WTC11 (cell line): ENCODE measurements at regions not wholly inside any gene's neighbourhood (a gene's known extent, or its start where the extent isn't known, plus 50 kb on each side); places are given as distances from the start of the nearest gene placed in this dataset.

ENCODE experiments used
- AFF4 ChIP-seq: sonication (generic); formaldehyde crosslinking; IDR thresholded peaks from 2 replicates; pipeline ENCODE4 v1.8.1; 2023; ENCODE audit warnings: mild to moderate bottlenecking, missing genetic modification reagents, borderline replicate concordance
- AR ChIP-seq: fragments of 250-450 bp; sonication (Bioruptor Pico); IDR thresholded peaks from 2 replicates; pipeline ENCODE4 v1.9.0; 2021; ENCODE audit warnings: mild to moderate bottlenecking
- ATF2 ChIP-seq: sonication (generic); formaldehyde crosslinking; IDR thresholded peaks from 2 replicates; pipeline ENCODE4 v1.8.1; 2022; ENCODE audit warnings: low read depth, missing genetic modification reagents, borderline replicate concordance
- CTCF ChIP-seq: fragments of 200-600 bp; IDR thresholded peaks from 2 replicates; pipeline ENCODE4 v1.8.0; 2022; ENCODE audit warnings: antibody characterized with exemption
- FOXP1 ChIP-seq: sonication (generic); formaldehyde crosslinking; IDR thresholded peaks from 2 replicates; pipeline ENCODE4 v1.8.0; 2022; ENCODE audit warnings: missing genetic modification reagents, mild to moderate bottlenecking, moderate library complexity, borderline replicate concordance
- GABPB1 ChIP-seq: sonication (generic); formaldehyde crosslinking; IDR thresholded peaks from 2 replicates; pipeline ENCODE4 v1.8.1; 2023; ENCODE audit warnings: mild to moderate bottlenecking, missing genetic modification reagents
- HMGA2 ChIP-seq: fragments of 250-450 bp; sonication (Bioruptor Pico); IDR thresholded peaks from 2 replicates; pipeline ENCODE4 v1.4.0; 2021; ENCODE audit warnings: mild to moderate bottlenecking, moderate library complexity
- MAX ChIP-seq: sonication (generic); formaldehyde crosslinking; IDR thresholded peaks from 2 replicates; pipeline ENCODE4 v1.8.0; 2022; ENCODE audit warnings: mild to moderate bottlenecking, missing genetic modification reagents
- TCF7 ChIP-seq: sonication (generic); formaldehyde crosslinking; IDR thresholded peaks from 2 replicates; pipeline ENCODE4 v1.8.0; 2022; ENCODE audit warnings: mild to moderate bottlenecking, low read depth, missing genetic modification reagents, moderate library complexity
- ZNF121 ChIP-seq: sonication (generic); formaldehyde crosslinking; IDR thresholded peaks from 2 replicates; pipeline ENCODE4 v1.8.0; 2023; ENCODE audit warnings: missing genetic modification reagents
- TF ChIP-seq, protein P1 (sequence below): sonication (generic); formaldehyde crosslinking; IDR thresholded peaks from 2 replicates; pipeline ENCODE4 v1.8.0; 2022; ENCODE audit warnings: missing genetic modification reagents
- TF ChIP-seq, protein P2 (sequence below): sonication (generic); formaldehyde crosslinking; IDR thresholded peaks from 2 replicates; pipeline ENCODE4 v1.8.1; 2022; ENCODE audit warnings: missing genetic modification reagents, borderline replicate concordance
- TF ChIP-seq, protein P3 (sequence below): sonication (generic); formaldehyde crosslinking; IDR thresholded peaks from 2 replicates; pipeline ENCODE4 v1.8.1; 2022; ENCODE audit warnings: mild to moderate bottlenecking, missing genetic modification reagents, moderate library complexity, borderline replicate concordance
- TF ChIP-seq, protein P4 (sequence below): sonication (generic); formaldehyde crosslinking; conservative IDR thresholded peaks from 2 replicates; pipeline ENCODE4 v1.8.1; 2023; ENCODE audit warnings: mild to moderate bottlenecking, low read depth, missing genetic modification reagents, moderate library complexity
- TF ChIP-seq, protein P5 (sequence below): fragments of 250-450 bp; sonication (Bioruptor Pico); IDR thresholded peaks from 2 replicates; pipeline ENCODE4 v1.8.0; 2021; ENCODE audit warnings: mild to moderate bottlenecking

DNA sequence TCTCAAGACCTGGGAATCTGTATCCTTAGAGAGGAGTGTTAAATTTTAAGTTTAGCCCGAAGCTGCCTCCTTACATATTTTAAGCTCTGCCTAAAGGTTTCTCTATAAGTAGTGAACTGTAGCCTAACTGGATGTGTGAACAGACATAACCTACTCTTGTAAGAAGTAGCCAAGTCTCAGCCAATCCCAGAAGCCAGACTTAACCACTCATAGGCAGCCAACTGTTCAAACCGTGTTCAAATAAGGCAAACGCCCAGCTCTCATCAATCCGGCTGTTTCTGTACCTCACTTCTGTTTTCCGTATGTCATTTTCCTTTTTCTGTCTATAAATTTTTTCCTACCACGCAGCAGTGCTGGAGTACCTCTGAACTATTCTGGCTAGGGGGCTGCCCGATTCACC, 58.7 kb upstream of the HRH2 start (continued):
- TF ChIP-seq, protein P1, sequence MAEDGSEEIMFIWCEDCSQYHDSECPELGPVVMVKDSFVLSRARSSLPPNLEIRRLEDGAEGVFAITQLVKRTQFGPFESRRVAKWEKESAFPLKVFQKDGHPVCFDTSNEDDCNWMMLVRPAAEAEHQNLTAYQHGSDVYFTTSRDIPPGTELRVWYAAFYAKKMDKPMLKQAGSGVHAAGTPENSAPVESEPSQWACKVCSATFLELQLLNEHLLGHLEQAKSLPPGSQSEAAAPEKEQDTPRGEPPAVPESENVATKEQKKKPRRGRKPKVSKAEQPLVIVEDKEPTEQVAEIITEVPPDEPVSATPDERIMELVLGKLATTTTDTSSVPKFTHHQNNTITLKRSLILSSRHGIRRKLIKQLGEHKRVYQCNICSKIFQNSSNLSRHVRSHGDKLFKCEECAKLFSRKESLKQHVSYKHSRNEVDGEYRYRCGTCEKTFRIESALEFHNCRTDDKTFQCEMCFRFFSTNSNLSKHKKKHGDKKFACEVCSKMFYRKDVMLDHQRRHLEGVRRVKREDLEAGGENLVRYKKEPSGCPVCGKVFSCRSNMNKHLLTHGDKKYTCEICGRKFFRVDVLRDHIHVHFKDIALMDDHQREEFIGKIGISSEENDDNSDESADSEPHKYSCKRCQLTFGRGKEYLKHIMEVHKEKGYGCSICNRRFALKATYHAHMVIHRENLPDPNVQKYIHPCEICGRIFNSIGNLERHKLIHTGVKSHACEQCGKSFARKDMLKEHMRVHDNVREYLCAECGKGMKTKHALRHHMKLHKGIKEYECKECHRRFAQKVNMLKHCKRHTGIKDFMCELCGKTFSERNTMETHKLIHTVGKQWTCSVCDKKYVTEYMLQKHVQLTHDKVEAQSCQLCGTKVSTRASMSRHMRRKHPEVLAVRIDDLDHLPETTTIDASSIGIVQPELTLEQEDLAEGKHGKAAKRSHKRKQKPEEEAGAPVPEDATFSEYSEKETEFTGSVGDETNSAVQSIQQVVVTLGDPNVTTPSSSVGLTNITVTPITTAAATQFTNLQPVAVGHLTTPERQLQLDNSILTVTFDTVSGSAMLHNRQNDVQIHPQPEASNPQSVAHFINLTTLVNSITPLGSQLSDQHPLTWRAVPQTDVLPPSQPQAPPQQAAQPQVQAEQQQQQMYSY (CRISPR knock-in tag), result no peak
- TF ChIP-seq AR, result no peak
- no peak for TF ChIP-seq TCF7 (CRISPR knock-in tag)
- TF ChIP-seq AFF4, result no peak
- TF ChIP-seq MAX (CRISPR knock-in tag), result no peak
- TF ChIP-seq, protein P2, sequence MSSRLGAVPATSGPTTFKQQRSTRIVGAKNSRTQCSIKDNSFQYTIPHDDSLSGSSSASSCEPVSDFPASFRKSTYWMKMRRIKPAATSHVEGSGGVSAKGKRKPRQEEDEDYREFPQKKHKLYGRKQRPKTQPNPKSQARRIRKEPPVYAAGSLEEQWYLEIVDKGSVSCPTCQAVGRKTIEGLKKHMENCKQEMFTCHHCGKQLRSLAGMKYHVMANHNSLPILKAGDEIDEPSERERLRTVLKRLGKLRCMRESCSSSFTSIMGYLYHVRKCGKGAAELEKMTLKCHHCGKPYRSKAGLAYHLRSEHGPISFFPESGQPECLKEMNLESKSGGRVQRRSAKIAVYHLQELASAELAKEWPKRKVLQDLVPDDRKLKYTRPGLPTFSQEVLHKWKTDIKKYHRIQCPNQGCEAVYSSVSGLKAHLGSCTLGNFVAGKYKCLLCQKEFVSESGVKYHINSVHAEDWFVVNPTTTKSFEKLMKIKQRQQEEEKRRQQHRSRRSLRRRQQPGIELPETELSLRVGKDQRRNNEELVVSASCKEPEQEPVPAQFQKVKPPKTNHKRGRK (CRISPR knock-in tag), result no peak
- TF ChIP-seq ZNF121 (CRISPR knock-in tag), result no peak
- no peak for TF ChIP-seq GABPB1 (CRISPR knock-in tag)
- TF ChIP-seq ATF2 (CRISPR knock-in tag), result no peak
- TF ChIP-seq FOXP1 (CRISPR knock-in tag), result no peak
- TF ChIP-seq, protein P3, sequence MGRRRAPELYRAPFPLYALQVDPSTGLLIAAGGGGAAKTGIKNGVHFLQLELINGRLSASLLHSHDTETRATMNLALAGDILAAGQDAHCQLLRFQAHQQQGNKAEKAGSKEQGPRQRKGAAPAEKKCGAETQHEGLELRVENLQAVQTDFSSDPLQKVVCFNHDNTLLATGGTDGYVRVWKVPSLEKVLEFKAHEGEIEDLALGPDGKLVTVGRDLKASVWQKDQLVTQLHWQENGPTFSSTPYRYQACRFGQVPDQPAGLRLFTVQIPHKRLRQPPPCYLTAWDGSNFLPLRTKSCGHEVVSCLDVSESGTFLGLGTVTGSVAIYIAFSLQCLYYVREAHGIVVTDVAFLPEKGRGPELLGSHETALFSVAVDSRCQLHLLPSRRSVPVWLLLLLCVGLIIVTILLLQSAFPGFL (CRISPR knock-in tag), result no peak
- no peak for TF ChIP-seq CTCF
- TF ChIP-seq, protein P4, sequence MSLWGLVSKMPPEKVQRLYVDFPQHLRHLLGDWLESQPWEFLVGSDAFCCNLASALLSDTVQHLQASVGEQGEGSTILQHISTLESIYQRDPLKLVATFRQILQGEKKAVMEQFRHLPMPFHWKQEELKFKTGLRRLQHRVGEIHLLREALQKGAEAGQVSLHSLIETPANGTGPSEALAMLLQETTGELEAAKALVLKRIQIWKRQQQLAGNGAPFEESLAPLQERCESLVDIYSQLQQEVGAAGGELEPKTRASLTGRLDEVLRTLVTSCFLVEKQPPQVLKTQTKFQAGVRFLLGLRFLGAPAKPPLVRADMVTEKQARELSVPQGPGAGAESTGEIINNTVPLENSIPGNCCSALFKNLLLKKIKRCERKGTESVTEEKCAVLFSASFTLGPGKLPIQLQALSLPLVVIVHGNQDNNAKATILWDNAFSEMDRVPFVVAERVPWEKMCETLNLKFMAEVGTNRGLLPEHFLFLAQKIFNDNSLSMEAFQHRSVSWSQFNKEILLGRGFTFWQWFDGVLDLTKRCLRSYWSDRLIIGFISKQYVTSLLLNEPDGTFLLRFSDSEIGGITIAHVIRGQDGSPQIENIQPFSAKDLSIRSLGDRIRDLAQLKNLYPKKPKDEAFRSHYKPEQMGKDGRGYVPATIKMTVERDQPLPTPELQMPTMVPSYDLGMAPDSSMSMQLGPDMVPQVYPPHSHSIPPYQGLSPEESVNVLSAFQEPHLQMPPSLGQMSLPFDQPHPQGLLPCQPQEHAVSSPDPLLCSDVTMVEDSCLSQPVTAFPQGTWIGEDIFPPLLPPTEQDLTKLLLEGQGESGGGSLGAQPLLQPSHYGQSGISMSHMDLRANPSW, result no peak
- TF ChIP-seq, protein P5, sequence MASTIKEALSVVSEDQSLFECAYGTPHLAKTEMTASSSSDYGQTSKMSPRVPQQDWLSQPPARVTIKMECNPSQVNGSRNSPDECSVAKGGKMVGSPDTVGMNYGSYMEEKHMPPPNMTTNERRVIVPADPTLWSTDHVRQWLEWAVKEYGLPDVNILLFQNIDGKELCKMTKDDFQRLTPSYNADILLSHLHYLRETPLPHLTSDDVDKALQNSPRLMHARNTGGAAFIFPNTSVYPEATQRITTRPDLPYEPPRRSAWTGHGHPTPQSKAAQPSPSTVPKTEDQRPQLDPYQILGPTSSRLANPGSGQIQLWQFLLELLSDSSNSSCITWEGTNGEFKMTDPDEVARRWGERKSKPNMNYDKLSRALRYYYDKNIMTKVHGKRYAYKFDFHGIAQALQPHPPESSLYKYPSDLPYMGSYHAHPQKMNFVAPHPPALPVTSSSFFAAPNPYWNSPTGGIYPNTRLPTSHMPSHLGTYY (CRISPR knock-in tag), result no peak
- TF ChIP-seq HMGA2, result no peak
